ENCODE measurements at regions not wholly inside any gene's neighbourhood (a gene's known extent, or its start where the extent isn't known, plus 50 kb on each side); places are given as distances from the start of the nearest gene placed in this dataset.

GRCh38 chr3:33929813-33930212 lies 131.4 kb downstream of the PDCD6IP start:
- 85 to 90% (median 88%) methylated on average over 2 of the region's 2 CpGs for WGBS, 4 donors
- ATAC-seq (no peak), DNase-seq (no peak)
- Histone ChIP-seq H3K4me1 (no peaks in the 10 kb centered on the region), H3K27ac (no peak overlapping the region), H3K9me3 (no peaks in the 10 kb centered on the region), H3K36me3 (no peaks in the 10 kb centered on the region), H3K4me3 (no peak overlapping the region), H3K27me3 (no peaks in the 10 kb centered on the region)
- TF ChIP-seq CTCF (IDR thresholded peaks at IDR 0.05) (no peak), POLR2A (IDR thresholded peaks at IDR 0.05) (no peak)
- intact Hi-C loops (cut with DNase I), result no loop called here

GRCh38 chr3:33931512-33931911 lies 133.1 kb downstream of the PDCD6IP start:
- H3K27me3 ChIP-seq, result no peaks in the 10 kb centered on the region
- no peak overlapping the region for H3K27ac ChIP-seq
- no peak for DNase-seq
- no peaks in the 10 kb centered on the region for H3K36me3 ChIP-seq
- no peak for ATAC-seq
- H3K4me3 ChIP-seq, result no peak overlapping the region
- no peaks in the 10 kb centered on the region for H3K4me1 ChIP-seq
- TF ChIP-seq CTCF (IDR thresholded peaks at IDR 0.05) (no peak), POLR2A (IDR thresholded peaks at IDR 0.05) (no peak)
- no peaks in the 10 kb centered on the region for H3K9me3 ChIP-seq
- intact Hi-C loops (cut with DNase I), result no loop called here

GRCh38 chr3:33932010-33932764 lies 133.8 kb downstream of the PDCD6IP start:
- H3K9me3 ChIP-seq, result no peaks in the 10 kb centered on the region
- H3K36me3 ChIP-seq, result no peaks in the 10 kb centered on the region
- no peak for TF ChIP-seq CTCF (IDR thresholded peaks at IDR 0.05)
- no peak for TF ChIP-seq POLR2A (IDR thresholded peaks at IDR 0.05)
- peaks cover 0 to 3% (median 0%) of the 10 kb centered on the region in 9 donors for H3K27me3 ChIP-seq
- H3K4me1 ChIP-seq, result no peaks in the 10 kb centered on the region
- intact Hi-C loops (cut with DNase I), result no loop called here
- no peak for DNase-seq
- WGBS, 4 donors, result 59 to 76% (median 70%) methylated on average over 6 of the region's 6 CpGs
- ATAC-seq, result no peak
- no peak overlapping the region for H3K27ac ChIP-seq
- H3K4me3 ChIP-seq, result no peak overlapping the region

- ATAC-seq (no peak), DNase-seq (no peak)
- Histone ChIP-seq H3K27ac (no peak overlapping the region), H3K27me3 (peaks cover 0 to 4% (median 0%) of the 10 kb centered on the region in 9 donors), H3K9me3 (no peaks in the 10 kb centered on the region), H3K4me1 (peaks cover 0 to 6% (median 0%) of the 10 kb centered on the region in 12 donors), H3K4me3 (no peak overlapping the region), H3K36me3 (no peaks in the 10 kb centered on the region)
- TF ChIP-seq CTCF (IDR thresholded peaks at IDR 0.05) (no peak), POLR2A (IDR thresholded peaks at IDR 0.05) (no peak)
- intact Hi-C loops (cut with DNase I), result no loop called here
- 70 to 85% (median 81%) methylated on average over 3 of the region's 3 CpGs for WGBS, 4 donors
Observed at GRCh38 chr3:33936171-33936920, 137.9 kb downstream of the PDCD6IP start.
